GM12878 (cell line): ENCODE measurements at regions not wholly inside any gene's neighbourhood (a gene's known extent, or its start where the extent isn't known, plus 50 kb on each side); places are given as distances from the start of the nearest gene placed in this dataset.

ENCODE experiments used
- ATAC-seq: fragments of 200-7000 bp; cut with Tn5 transposase; 3 replicates; pipeline ENCODE4 v1.9.1; 2020; ENCODE audit warnings: mild to moderate bottlenecking, moderate library complexity
- BruUV-seq: library from RNA; stranded (reverse); fragments of 400-500 nt; replicated peaks from 2 replicates; lab custom pipeline; 2021; lab: Mats Ljungman, UMichigan
- CTCF ChIA-PET: fragments of 300-600 bp; sonication (Branson Sonifier 250); formaldehyde crosslinking; extraction: SDS; loops from one replicate; lab custom pipeline; 2021; ENCODE audit warnings: inconsistent platforms; lab: Yijun Ruan, JAX
- POLR2A ChIA-PET: fragments of 350-600 bp; formaldehyde crosslinking; extraction: SDS; loops from one replicate; lab custom pipeline; 2021; ENCODE audit warnings: inconsistent platforms; lab: Charles Lee
- RAD21 ChIA-PET: fragments of 300-600 bp; sonication (Branson Sonifier 250); formaldehyde crosslinking; loops from one replicate; lab custom pipeline; 2023; ENCODE audit warnings: antibody characterized with exemption; ENCODE audit not compliant: unreplicated experiment; lab: Charles Lee
- SMC1A ChIA-PET: fragments of 300-600 bp; sonication (Branson Sonifier 250); formaldehyde crosslinking; loops from one replicate; lab custom pipeline; 2023; ENCODE audit not compliant: unreplicated experiment, uncharacterized antibody; lab: Charles Lee
- DNase-seq: peaks from one replicate; pipeline ENCODE4 v3.0.0-alpha.2; 2011; ENCODE audit warnings: low read depth, low spot score
- FAIRE-seq: peaks from 3 replicates; lab custom pipeline; 2011; peaks lifted over from hg19 to GRCh38; lab: Jason Lieb, UNC
- H2AFZ ChIP-seq: 2 replicates; pipeline ENCODE4 v1.6.0; 2011; ENCODE audit warnings: low read depth, low read length, control low read depth; ENCODE audit not compliant: control insufficient read depth
- H3K27ac ChIP-seq: 2 replicates; pipeline ENCODE4 v1.5.1; 2011; ENCODE audit warnings: control low read depth; ENCODE audit not compliant: control insufficient read depth, insufficient read depth
- H3K27me3 ChIP-seq, 2 experiments: replicated peaks in 1 of 2; 2 replicates each; pipeline versions ENCODE4 v1.6.0 to v1.6.1; 2011; ENCODE audit warnings: low read length in 1 of 2; ENCODE audit not compliant: control insufficient read depth in 2 of 2, insufficient read depth in 2 of 2
- H3K36me3 ChIP-seq, 2 experiments: 2 replicates each; pipeline ENCODE4 v1.5.1; 2011; ENCODE audit warnings: low read length in 1 of 2; ENCODE audit not compliant: control insufficient read depth in 2 of 2, insufficient read depth in 2 of 2
- H3K4me1 ChIP-seq: 2 replicates; pipeline ENCODE4 v1.6.1; 2011; ENCODE audit warnings: mild to moderate bottlenecking, low read length, moderate library complexity, mixed read lengths; ENCODE audit not compliant: control insufficient read depth, insufficient read depth
- H3K4me2 ChIP-seq: 2 replicates; pipeline ENCODE4 v1.6.0; 2011; ENCODE audit warnings: control low read depth; ENCODE audit not compliant: control insufficient read depth, insufficient read depth
- H3K4me3 ChIP-seq: fragments of 200-600 bp; sonication (generic); 2 replicates; pipeline ENCODE4 v1.5.1; 2016
- H3K79me2 ChIP-seq: 2 replicates; pipeline ENCODE4 v1.6.0; 2011; ENCODE audit warnings: low read length; ENCODE audit not compliant: control insufficient read depth, insufficient read depth
- H3K9ac ChIP-seq: 2 replicates; pipeline ENCODE4 v1.8.0; 2011; ENCODE audit warnings: low read length, control low read depth, mixed read lengths; ENCODE audit not compliant: control insufficient read depth, insufficient read depth
- H3K9me3 ChIP-seq: replicated peaks from 3 replicates; pipeline ENCODE4 v1.5.1; 2011; ENCODE audit warnings: mild to moderate bottlenecking, low read length; ENCODE audit not compliant: control insufficient read depth, insufficient read depth
- H4K20me1 ChIP-seq: 2 replicates; pipeline ENCODE4 v1.6.0; 2011; ENCODE audit not compliant: control insufficient read depth, insufficient read depth
- BHLHE40 ChIP-seq, 2 experiments: fragments of 450-650 bp in 1 of 2; IDR thresholded peaks; 2 replicates each; pipeline ENCODE4 v1.6.1; 2011 to 2017; ENCODE audit warnings: low read depth in 2 of 2, borderline replicate concordance in 1 of 2, improper control_type of control experiment in 1 of 2, low read length in 1 of 2, mild to moderate bottlenecking in 1 of 2
- BRCA1 ChIP-seq: IDR thresholded peaks from 2 replicates; pipeline ENCODE4 v1.6.1; 2011; ENCODE audit warnings: low read depth, low read length, improper control_type of control experiment
- CHD2 ChIP-seq: IDR thresholded peaks from 2 replicates; pipeline ENCODE4 v1.6.1; 2011; ENCODE audit warnings: low read depth, low read length, improper control_type of control experiment, borderline replicate concordance
- CTCF ChIP-seq, 3 experiments: IDR thresholded peaks in 2 of 3; conservative IDR thresholded peaks in 1 of 3; 2 replicates each; pipeline ENCODE4 v1.5.1; 2011; ENCODE audit warnings: low read depth in 3 of 3, low read length in 3 of 3, mild to moderate bottlenecking in 3 of 3, control low read depth in 2 of 3, moderate library complexity in 2 of 3, inconsistent platforms in 1 of 3, mixed read lengths in 1 of 3; ENCODE audit not compliant: control insufficient read depth in 2 of 3, insufficient read depth in 1 of 3; ENCODE audit errors: extremely low read depth in 1 of 3
- E4F1 ChIP-seq: fragments of 450-650 bp; IDR thresholded peaks from 2 replicates; pipeline ENCODE4 v1.6.1; 2018; ENCODE audit warnings: borderline replicate concordance, mild to moderate bottlenecking; ENCODE audit not compliant: partially characterized antibody
- EZH2 ChIP-seq: IDR thresholded peaks from 2 replicates; pipeline ENCODE4 v1.6.1; 2012; ENCODE audit warnings: low read depth, mild to moderate bottlenecking, control low read depth, inconsistent platforms, low read length, borderline replicate concordance; ENCODE audit not compliant: control insufficient read depth
- HDAC6 ChIP-seq: fragments of 200-600 bp; sonication (generic); IDR thresholded peaks from one replicate; pipeline ENCODE4 v1.8.0; 2017; ENCODE audit warnings: antibody characterized with exemption; ENCODE audit not compliant: unreplicated experiment
- IKZF2 ChIP-seq, 2 experiments: fragments of 450-650 bp; IDR thresholded peaks; 2 replicates each; pipeline ENCODE4 v1.6.1; 2017; ENCODE audit warnings: mild to moderate bottlenecking in 2 of 2, moderate library complexity in 2 of 2
- MYB ChIP-seq: fragments of 150-350 bp; IDR thresholded peaks from 2 replicates; pipeline ENCODE4 v1.6.1; 2014; ENCODE audit warnings: mild to moderate bottlenecking, low read depth, low read length, borderline replicate concordance
- NFXL1 ChIP-seq: fragments of 450-650 bp; IDR thresholded peaks from 2 replicates; pipeline ENCODE4 v1.6.1; 2017; ENCODE audit warnings: antibody characterized with exemption, mild to moderate bottlenecking, borderline replicate concordance
- NFYA ChIP-seq: IDR thresholded peaks from 2 replicates; pipeline ENCODE4 v1.6.1; 2011; ENCODE audit warnings: low read depth, mild to moderate bottlenecking, low read length, improper control_type of control experiment, borderline replicate concordance
- RAD21 ChIP-seq: IDR thresholded peaks from 2 replicates; pipeline ENCODE4 v1.6.1; 2011; ENCODE audit warnings: mild to moderate bottlenecking, low read depth, low read length, moderate library complexity; ENCODE audit not compliant: insufficient read depth
- RUNX3 ChIP-seq: IDR thresholded peaks from 2 replicates; pipeline ENCODE4 v1.6.1; 2012; ENCODE audit warnings: low read length, inconsistent platforms
- STAT1 ChIP-seq: fragments of 450-650 bp; conservative IDR thresholded peaks from 2 replicates; pipeline ENCODE4 v1.6.1; 2014; ENCODE audit warnings: antibody characterized with exemption, mild to moderate bottlenecking
- TAF1 ChIP-seq: IDR thresholded peaks from 2 replicates; pipeline ENCODE4 v1.6.1; 2011; ENCODE audit warnings: mild to moderate bottlenecking, low read depth, low read length, borderline replicate concordance
- TARDBP ChIP-seq: IDR thresholded peaks from 2 replicates; pipeline ENCODE4 v1.6.1; 2016; ENCODE audit warnings: borderline replicate concordance
- TBL1XR1 ChIP-seq: IDR thresholded peaks from 2 replicates; pipeline ENCODE4 v1.6.1; 2012; ENCODE audit warnings: low read depth, low read length, improper control_type of control experiment
- ZNF217 ChIP-seq: fragments of 450-650 bp; IDR thresholded peaks from 2 replicates; pipeline ENCODE4 v1.6.1; 2017; ENCODE audit warnings: antibody characterized with exemption, mild to moderate bottlenecking
- ZNF622 ChIP-seq: fragments of 450-650 bp; IDR thresholded peaks from 2 replicates; pipeline ENCODE4 v1.6.1; 2017; ENCODE audit warnings: mild to moderate bottlenecking, inconsistent platforms
- WGBS: methylation state at CpG from one replicate; pipeline ENCODE4 v1.1.6; 2016; ENCODE audit warnings: low lambda C conversion rate; ENCODE audit not compliant: insufficient replicate concordance, insufficient coverage; ENCODE audit errors: missing lambda C conversion rate; 5-methylcytosine and 5-hydroxymethylcytosine counted together
- in situ Hi-C: fragments of 300-500 bp; cut with MboI; formaldehyde crosslinking; loops from 9 replicates; pipeline ENCODE4 v1.14.3; 2018; ENCODE audit warnings: mixed read lengths
- intact Hi-C: fragments of 100-400 bp; cut with micrococcal nuclease; formaldehyde crosslinking; loops from one replicate; pipeline ENCODE4 v1.14.2; 2022; ENCODE audit not compliant: unreplicated experiment

- 64% methylated on average over 3 of the region's 3 CpGs for WGBS
- Histone ChIP-seq H3K9me3 (no peaks in the 10 kb centered on the region), H3K79me2 (no peaks in the 10 kb centered on the region), H3K27me3 (peaks cover 0 to 2% of the 10 kb centered on the region in 2 experiments; a peak in 1 of 4 replicates), H2AFZ (no peak overlapping the region), H3K9ac (no peak overlapping the region), H3K36me3 (no peaks in the 10 kb centered on the region), H3K4me3 (no peak overlapping the region), H3K4me2 (no peak overlapping the region), H4K20me1 (no peaks in the 10 kb centered on the region), H3K27ac (no peak overlapping the region), H3K4me1 (no peaks in the 10 kb centered on the region)
- CTCF ChIA-PET: no interaction called here
- in situ Hi-C loops: no loop called here
- TF ChIP-seq STAT1: no peak
- no peak for TF ChIP-seq NFXL1
- no peak for TF ChIP-seq CHD2
- TF ChIP-seq TARDBP: no peak
- no peak for TF ChIP-seq ZNF217
- no peak for TF ChIP-seq TBL1XR1
- TF ChIP-seq BHLHE40 (IDR thresholded peaks at IDR 0.05; ENCODE audit: borderline replicate concordance in 1 of 2, low read depth in 2 of 2, low read length in 1 of 2): no peak
- TF ChIP-seq CTCF (IDR thresholded peaks at IDR 0.05 in 2 of 3, conservative IDR thresholded peaks at IDR 0.05 in 1 of 3; ENCODE audit: control insufficient read depth in 2 of 3, extremely low read depth in 1 of 3, insufficient read depth in 1 of 3, low read depth in 3 of 3, low read length in 3 of 3): no peak
- TF ChIP-seq MYB: no peak
- TF ChIP-seq TAF1: no peak
- TF ChIP-seq HDAC6: no peak
- no peak for TF ChIP-seq ZNF622
- TF ChIP-seq IKZF2 (IDR thresholded peaks at IDR 0.05): no peak
- no peak for TF ChIP-seq NFYA
- no peak for TF ChIP-seq EZH2
- TF ChIP-seq E4F1: no peak
- TF ChIP-seq RAD21: no peak
- no peak for TF ChIP-seq BRCA1
- no peak for TF ChIP-seq RUNX3
- intact Hi-C loops: no loop called here
- no peak for DNase-seq
- no peak for ATAC-seq
- RAD21 ChIA-PET: no interaction called here
- no TSS peak for BruUV-seq
- POLR2A ChIA-PET: no interaction called here
- FAIRE-seq: no peak
- SMC1A ChIA-PET: no interaction called here
Measured at GRCh38 chr13:50323440-50324065, 308.3 kb downstream of the KCNRG start.
